MM.1S (cell line): ENCODE measurements at regions not wholly inside any gene's neighbourhood (a gene's known extent, or its start where the extent isn't known, plus 50 kb on each side); places are given as distances from the start of the nearest gene placed in this dataset.

Experiments
- CTCF ChIP-seq: fragments of 300-600 bp; sonication (generic); IDR thresholded peaks from 2 replicates; pipeline ENCODE4 v1.5.1; 2016; ENCODE audit warnings: antibody characterized with exemption, low read length, mixed read lengths
- EZH2 ChIP-seq: fragments of 300-600 bp; sonication (generic); optimal IDR thresholded peaks from 2 replicates; pipeline ENCODE3; 2017; ENCODE audit warnings: low read depth, mild to moderate bottlenecking, antibody characterized with exemption, low read length, mixed read lengths
- EZH2phosphoT487 ChIP-seq: fragments of 300-600 bp; sonication (generic); IDR thresholded peaks from 2 replicates; pipeline ENCODE4 v1.6.1; 2018; ENCODE audit warnings: antibody characterized with exemption, low read length

GRCh38 chr5:98639274-98639673, 134.2 kb upstream of the RGMB start:
- TF ChIP-seq EZH2phosphoT487 (no peak), CTCF (no peak), EZH2 (no peak)
